Calu3 (cell line): ENCODE measurements at regions not wholly inside any gene's neighbourhood (a gene's known extent, or its start where the extent isn't known, plus 50 kb on each side); places are given as distances from the start of the nearest gene placed in this dataset.

Experiments used
- BruUV-seq: library from RNA; stranded (reverse); fragments of 400-500 nt; replicated peaks from 2 replicates; lab custom pipeline; 2021; lab: Mats Ljungman, UMichigan
- CTCF ChIA-PET: fragments of 300-600 bp; sonication (Branson Sonifier 250); formaldehyde crosslinking; loops from one replicate; lab custom pipeline; 2022; ENCODE audit warnings: antibody characterized with exemption; lab: Charles Lee
- DNase-seq: peaks from one replicate; pipeline ENCODE4 v3.0.0; 2022
- H3K27ac Mint-ChIP-seq: one replicate; pipeline ENCODE4 v1.8.0; 2022; ENCODE audit warnings: mixed read lengths; ENCODE audit not compliant: unreplicated experiment
- H3K27me3 Mint-ChIP-seq: one replicate; pipeline ENCODE4 v1.8.0; 2022; ENCODE audit warnings: mixed read lengths; ENCODE audit not compliant: unreplicated experiment
- H3K36me3 Mint-ChIP-seq: one replicate; pipeline ENCODE4 v1.8.0; 2022; ENCODE audit warnings: mild to moderate bottlenecking, moderate library complexity, mixed read lengths; ENCODE audit not compliant: insufficient read depth, unreplicated experiment
- H3K4me1 Mint-ChIP-seq: one replicate; pipeline ENCODE4 v1.8.0; 2022; ENCODE audit warnings: mild to moderate bottlenecking, low read depth, mixed read lengths; ENCODE audit not compliant: unreplicated experiment
- H3K4me3 Mint-ChIP-seq: one replicate; pipeline ENCODE4 v1.8.0; 2022; ENCODE audit warnings: mild to moderate bottlenecking, low read depth, moderate library complexity, mixed read lengths; ENCODE audit not compliant: unreplicated experiment
- H3K9me3 Mint-ChIP-seq: one replicate; pipeline ENCODE4 v1.8.0; 2022; ENCODE audit warnings: low read depth, mixed read lengths; ENCODE audit not compliant: unreplicated experiment
- CTCF ChIP-seq: fragments of 200-600 bp; IDR thresholded peaks from one replicate; pipeline ENCODE4 v1.8.0; 2022; ENCODE audit warnings: antibody characterized with exemption; ENCODE audit not compliant: unreplicated experiment
- intact Hi-C: fragments of 100-400 bp; cut with micrococcal nuclease; formaldehyde crosslinking; loops from one replicate; pipeline ENCODE4 v1.10.0; 2022; ENCODE audit not compliant: unreplicated experiment

- H3K27ac Mint-ChIP-seq, result no peak overlapping the region
- CTCF ChIA-PET, result no interaction called here
- DNase-seq, result no peak
- H3K27me3 Mint-ChIP-seq, result no peaks in the 10 kb centered on the region
- intact Hi-C loops, result no loop called here
- TF ChIP-seq CTCF, result no peak
- peaks cover 18% of the 10 kb centered on the region for H3K9me3 Mint-ChIP-seq
- H3K36me3 Mint-ChIP-seq, result no peaks in the 10 kb centered on the region
- no peak overlapping the region for H3K4me3 Mint-ChIP-seq
- no peaks in the 10 kb centered on the region for H3K4me1 Mint-ChIP-seq
- BruUV-seq, result no TSS peak
Measured at GRCh38 chr2:78585871-78586270, 439.6 kb upstream of the REG3G start.

GRCh38 chr2:78586316-78586715 is 439.2 kb upstream of the REG3G start:
- no peak for TF ChIP-seq CTCF
- Mint-ChIP-seq H3K36me3 (no peaks in the 10 kb centered on the region), H3K4me3 (no peak overlapping the region), H3K27ac (no peak overlapping the region), H3K27me3 (no peaks in the 10 kb centered on the region), H3K4me1 (no peaks in the 10 kb centered on the region), H3K9me3 (peaks cover 18% of the 10 kb centered on the region)
- CTCF ChIA-PET, result interaction anchor here (0.6 kb wide), 1 partner anchor 35 kb away, joined by 3 read pairs; no protein-coding TSS in a partner anchor
- intact Hi-C loops, result no loop called here
- no TSS peak for BruUV-seq
- no peak for DNase-seq

GRCh38 chr2:78589871-78590270 is 435.6 kb upstream of the REG3G start:
- DNase-seq, result no peak
- Mint-ChIP-seq H3K9me3 (peaks cover 15% of the 10 kb centered on the region), H3K4me3 (no peak overlapping the region), H3K36me3 (no peaks in the 10 kb centered on the region), H3K27ac (no peak overlapping the region), H3K27me3 (no peaks in the 10 kb centered on the region), H3K4me1 (no peaks in the 10 kb centered on the region)
- no peak for TF ChIP-seq CTCF
- CTCF ChIA-PET, result no interaction called here
- intact Hi-C loops, result no loop called here
- BruUV-seq, result no TSS peak

GRCh38 chr2:78592491-78592890 is 433.0 kb upstream of the REG3G start:
- Mint-ChIP-seq H3K27me3 (no peaks in the 10 kb centered on the region), H3K27ac (no peak overlapping the region), H3K4me1 (no peaks in the 10 kb centered on the region), H3K9me3 (peaks cover 11% of the 10 kb centered on the region), H3K4me3 (no peak overlapping the region), H3K36me3 (no peaks in the 10 kb centered on the region)
- CTCF ChIA-PET, result no interaction called here
- DNase-seq, result no peak
- intact Hi-C loops, result no loop called here
- TF ChIP-seq CTCF, result no peak
- no TSS peak for BruUV-seq
